TTC549 (cell line): ENCODE measurements at regions not wholly inside any gene's neighbourhood (a gene's known extent, or its start where the extent isn't known, plus 50 kb on each side); places are given as distances from the start of the nearest gene placed in this dataset.

Experiments
- FAIRE-seq: peaks from 2 replicates; lab custom pipeline; 2012; peaks lifted over from hg19 to GRCh38; lab: Jason Lieb, UNC

GRCh38 chr3:116848248-116848829 is 138.8 kb downstream of the TUSC7 start:
- FAIRE-seq, result no peak

GRCh38 chr3:116849261-116849688 is 139.7 kb downstream of the TUSC7 start:
- no peak for FAIRE-seq

- FAIRE-seq, result no peak
Measured at GRCh38 chr3:116852803-116853202, 143.2 kb downstream of the TUSC7 start.

- FAIRE-seq, result no peak
Measured at GRCh38 chr3:116863270-116863770, 153.7 kb downstream of the TUSC7 start.

- FAIRE-seq, result no peak
Measured at GRCh38 chr3:116863822-116864589, 154.4 kb downstream of the TUSC7 start.

GRCh38 chr3:116864590-116864927 is 155.0 kb downstream of the TUSC7 start:
- FAIRE-seq, result no peak

- FAIRE-seq, result no peak
Measured at GRCh38 chr3:116870379-116870778, 160.8 kb downstream of the TUSC7 start.

GRCh38 chr3:116871905-116872304 is 162.3 kb downstream of the TUSC7 start:
- FAIRE-seq, result no peak

- no peak for FAIRE-seq
Measured at GRCh38 chr3:116872688-116873087, 163.1 kb downstream of the TUSC7 start.

- no peak for FAIRE-seq
Measured at GRCh38 chr3:116873142-116873541, 163.6 kb downstream of the TUSC7 start.

- FAIRE-seq, result no peak
Measured at GRCh38 chr3:116877968-116878367, 168.4 kb downstream of the TUSC7 start.

GRCh38 chr3:116886202-116886893 is 176.8 kb downstream of the TUSC7 start:
- no peak for FAIRE-seq

- no peak for FAIRE-seq
Measured at GRCh38 chr3:116896116-116896515, 186.5 kb downstream of the TUSC7 start.

GRCh38 chr3:116897382-116897781 is 187.8 kb downstream of the TUSC7 start:
- no peak for FAIRE-seq

- FAIRE-seq, result no peak
Measured at GRCh38 chr3:116899253-116899652, 189.7 kb downstream of the TUSC7 start.

GRCh38 chr3:116905334-116905733 is 195.8 kb downstream of the TUSC7 start:
- FAIRE-seq, result no peak

GRCh38 chr3:116905794-116906193 is 196.2 kb downstream of the TUSC7 start:
- FAIRE-seq, result no peak

- no peak for FAIRE-seq
Measured at GRCh38 chr3:116912116-116912515, 202.5 kb downstream of the TUSC7 start.

GRCh38 chr3:116914004-116914403 is 204.4 kb downstream of the TUSC7 start:
- FAIRE-seq, result no peak

- no peak for FAIRE-seq
Measured at GRCh38 chr3:116916836-116917235, 207.3 kb downstream of the TUSC7 start.

GRCh38 chr3:116920826-116921610 is 211.4 kb downstream of the TUSC7 start:
- no peak for FAIRE-seq

- no peak for FAIRE-seq
Measured at GRCh38 chr3:116927918-116928317, 218.3 kb downstream of the TUSC7 start.
